A549 (cell line): ENCODE measurements at regions not wholly inside any gene's neighbourhood (a gene's known extent, or its start where the extent isn't known, plus 50 kb on each side); places are given as distances from the start of the nearest gene placed in this dataset.

Experiments used
- ATAC-seq, 2 experiments: fragments of 200-7000 bp in 1 of 2; fragments of >200 bp in 1 of 2; cut with Nextera tagmentation in 1 of 2; cut with Tn5 transposase in 1 of 2; 3 replicates each; pipeline versions ENCODE4 v1.8.0 to v1.9.1; 2018 to 2020; ENCODE audit warnings: mild to moderate bottlenecking in 1 of 2, moderate library complexity in 1 of 2
- CTCF ChIA-PET: fragments of 300-600 bp; sonication (Branson Sonifier 250); formaldehyde crosslinking; extraction: SDS; loops from one replicate; lab custom pipeline; 2021; ENCODE audit warnings: antibody characterized with exemption, inconsistent platforms; lab: Yijun Ruan, JAX
- POLR2A ChIA-PET: fragments of 350-600 bp; formaldehyde crosslinking; extraction: SDS; loops from one replicate; lab custom pipeline; 2021; ENCODE audit warnings: antibody characterized with exemption, inconsistent platforms; lab: Yijun Ruan, JAX
- DNase-seq, 2 experiments: peaks; one replicate each; pipeline versions ENCODE4 v3.0.0 to v3.0.0-alpha.2; 2011 to 2016; ENCODE audit warnings: low read depth in 1 of 2, low spot score in 1 of 2
- FAIRE-seq: peaks from 2 replicates; lab custom pipeline; 2011; peaks lifted over from hg19 to GRCh38; lab: Jason Lieb, UNC
- H3K27ac ChIP-seq, 2 experiments: fragments of >200 bp; sonication (Bioruptor Twin); formaldehyde crosslinking; 3 replicates each; pipeline ENCODE4 v1.5.1; 2016 to 2017
- H3K4me1 ChIP-seq: fragments of >200 bp; sonication (Bioruptor Twin); formaldehyde crosslinking; 3 replicates; pipeline ENCODE4 v1.6.1; 2016
- H3K4me2 ChIP-seq: fragments of >200 bp; sonication (Bioruptor Twin); formaldehyde crosslinking; 3 replicates; pipeline ENCODE4 v1.6.1; 2016
- H3K4me3 ChIP-seq: fragments of >200 bp; sonication (Bioruptor Twin); formaldehyde crosslinking; 3 replicates; pipeline ENCODE4 v1.5.1; 2016
- H3K9me3 ChIP-seq: fragments of >200 bp; sonication (Bioruptor Twin); formaldehyde crosslinking; 3 replicates; pipeline ENCODE4 v1.6.1; 2016
- CBX2 ChIP-seq: fragments of 200-600 bp; sonication (generic); IDR thresholded peaks from 2 replicates; pipeline ENCODE4 v1.6.1; 2016; ENCODE audit warnings: low read depth, mild to moderate bottlenecking, borderline replicate concordance
- CEBPB ChIP-seq, 2 experiments: fragments of >200 bp in 1 of 2; sonication (Bioruptor Twin) in 1 of 2; formaldehyde crosslinking in 1 of 2; IDR thresholded peaks; 2 replicates each; pipeline ENCODE4 v1.6.1; 2012 to 2016
- EHF ChIP-seq: fragments of 250-450 bp; sonication (Bioruptor Pico); IDR thresholded peaks from 2 replicates; pipeline ENCODE4 v1.5.0; 2020; ENCODE audit warnings: mild to moderate bottlenecking
- EP300 ChIP-seq, 2 experiments: fragments of >200 bp; sonication (Bioruptor Twin); formaldehyde crosslinking; IDR thresholded peaks; 2 replicates in 1 of 2; 3 replicates in 1 of 2; pipeline ENCODE4 v1.6.1; 2016 to 2017
- ESRRA ChIP-seq: fragments of 150-350 bp; IDR thresholded peaks from 2 replicates; pipeline ENCODE4 v1.6.1; 2014; ENCODE audit warnings: mild to moderate bottlenecking, low read length, borderline replicate concordance
- FOSB ChIP-seq: fragments of 250-450 bp; sonication (Bioruptor Pico); IDR thresholded peaks from 2 replicates; pipeline ENCODE4 v1.5.0; 2020; ENCODE audit warnings: mild to moderate bottlenecking, moderate library complexity
- FOSL2 ChIP-seq, 2 experiments: fragments of 450-650 bp in 1 of 2; fragments of >200 bp in 1 of 2; sonication (Bioruptor Twin) in 1 of 2; formaldehyde crosslinking; IDR thresholded peaks; 2 replicates each; pipeline versions ENCODE4 v1.5.0 to v1.6.1; 2016 to 2020; ENCODE audit warnings: mild to moderate bottlenecking in 1 of 2, moderate library complexity in 1 of 2
- GATA3 ChIP-seq: IDR thresholded peaks from 2 replicates; pipeline ENCODE4 v1.6.1; 2012; ENCODE audit warnings: borderline replicate concordance
- HEYL ChIP-seq: fragments of 250-450 bp; sonication (Bioruptor Pico); IDR thresholded peaks from 2 replicates; pipeline ENCODE4 v1.8.0; 2021; ENCODE audit warnings: mild to moderate bottlenecking, moderate library complexity
- KDM1A ChIP-seq: fragments of 200-600 bp; sonication (generic); IDR thresholded peaks from 2 replicates; pipeline ENCODE4 v1.6.1; 2016; ENCODE audit warnings: low read depth, mild to moderate bottlenecking
- MAZ ChIP-seq: fragments of 150-350 bp; IDR thresholded peaks from 2 replicates; pipeline ENCODE4 v1.6.1; 2014; ENCODE audit warnings: antibody characterized with exemption, low read depth, low read length, borderline replicate concordance
- MYC ChIP-seq: IDR thresholded peaks from 2 replicates; pipeline ENCODE4 v1.6.1; 2012; ENCODE audit warnings: mild to moderate bottlenecking, inconsistent platforms, low read length, improper control_type of control experiment, borderline replicate concordance
- NPAS2 ChIP-seq: fragments of 250-450 bp; sonication (Bioruptor Pico); IDR thresholded peaks from 2 replicates; pipeline ENCODE4 v1.8.0; 2022; ENCODE audit warnings: mild to moderate bottlenecking, moderate library complexity, borderline replicate concordance
- PHF8 ChIP-seq: fragments of 200-600 bp; sonication (generic); IDR thresholded peaks from 2 replicates; pipeline ENCODE4 v1.6.1; 2016; ENCODE audit warnings: low read depth, mild to moderate bottlenecking, antibody characterized with exemption, moderate library complexity, borderline replicate concordance
- POLR2A ChIP-seq: IDR thresholded peaks from 2 replicates; pipeline ENCODE4 v1.6.1; 2012; ENCODE audit warnings: mild to moderate bottlenecking, low read length
- POLR2AphosphoS2 ChIP-seq: conservative IDR thresholded peaks from 2 replicates; pipeline ENCODE4 v1.6.1; 2012; ENCODE audit warnings: low read length, improper control_type of control experiment, inconsistent platforms
- RAD21 ChIP-seq, 2 experiments: fragments of >200 bp in 1 of 2; sonication (Bioruptor Twin) in 1 of 2; formaldehyde crosslinking in 1 of 2; IDR thresholded peaks in 1 of 2; conservative IDR thresholded peaks in 1 of 2; 2 replicates in 1 of 2; 3 replicates in 1 of 2; pipeline ENCODE4 v1.6.1; 2012 to 2018; ENCODE audit warnings: inconsistent platforms in 1 of 2
- RARB ChIP-seq: fragments of 250-450 bp; sonication (Bioruptor Pico); IDR thresholded peaks from 2 replicates; pipeline ENCODE4 v1.8.0; 2021; ENCODE audit warnings: mild to moderate bottlenecking, moderate library complexity
- RCOR1 ChIP-seq: fragments of 150-350 bp; IDR thresholded peaks from 2 replicates; pipeline ENCODE4 v1.6.1; 2014; ENCODE audit warnings: antibody characterized with exemption, low read length, low read depth
- RFX5 ChIP-seq: fragments of 450-650 bp; IDR thresholded peaks from 2 replicates; pipeline ENCODE4 v1.7.1; 2014; ENCODE audit warnings: antibody characterized with exemption, mild to moderate bottlenecking, moderate library complexity
- RNF2 ChIP-seq: fragments of 200-600 bp; sonication (generic); IDR thresholded peaks from 2 replicates; pipeline ENCODE4 v1.6.1; 2016; ENCODE audit warnings: low read depth, mild to moderate bottlenecking, antibody characterized with exemption, moderate library complexity, borderline replicate concordance
- SMC3 ChIP-seq: fragments of >200 bp; sonication (Bioruptor Twin); formaldehyde crosslinking; IDR thresholded peaks from 3 replicates; pipeline ENCODE4 v1.6.1; 2018; ENCODE audit warnings: inconsistent platforms
- SREBF2 ChIP-seq: fragments of 450-650 bp; IDR thresholded peaks from 2 replicates; pipeline ENCODE4 v1.6.1; 2014; ENCODE audit warnings: mild to moderate bottlenecking, moderate library complexity
- TP53 ChIP-seq: fragments of 250-450 bp; sonication (Bioruptor Pico); IDR thresholded peaks from 2 replicates; pipeline ENCODE4 v1.5.0; 2021; ENCODE audit warnings: mild to moderate bottlenecking, moderate library complexity
- ZFP36 ChIP-seq: fragments of 450-650 bp; IDR thresholded peaks from 2 replicates; pipeline ENCODE4 v1.6.1; 2014; ENCODE audit warnings: borderline replicate concordance; ENCODE audit not compliant: partially characterized antibody
- WGBS: methylation state at CpG from one replicate; pipeline ENCODE4 v1.1.6; 2017; ENCODE audit errors: missing lambda C conversion rate; 5-methylcytosine and 5-hydroxymethylcytosine counted together
- TF ChIP-seq, protein P1 (sequence below): fragments of 250-450 bp; sonication (Bioruptor Pico); IDR thresholded peaks from 2 replicates; pipeline ENCODE4 v1.5.0; 2020; ENCODE audit warnings: low read depth, mild to moderate bottlenecking, moderate library complexity
- TF ChIP-seq, protein P2 (sequence below): fragments of 250-450 bp; sonication (Bioruptor Pico); IDR thresholded peaks from 2 replicates; pipeline ENCODE4 v1.5.0; 2021; ENCODE audit warnings: mild to moderate bottlenecking, moderate library complexity, borderline replicate concordance
- TF ChIP-seq, protein P3 (sequence below): fragments of 450-650 bp; IDR thresholded peaks from 2 replicates; pipeline ENCODE4 v1.6.1; 2014; ENCODE audit warnings: antibody characterized with exemption

DNA sequence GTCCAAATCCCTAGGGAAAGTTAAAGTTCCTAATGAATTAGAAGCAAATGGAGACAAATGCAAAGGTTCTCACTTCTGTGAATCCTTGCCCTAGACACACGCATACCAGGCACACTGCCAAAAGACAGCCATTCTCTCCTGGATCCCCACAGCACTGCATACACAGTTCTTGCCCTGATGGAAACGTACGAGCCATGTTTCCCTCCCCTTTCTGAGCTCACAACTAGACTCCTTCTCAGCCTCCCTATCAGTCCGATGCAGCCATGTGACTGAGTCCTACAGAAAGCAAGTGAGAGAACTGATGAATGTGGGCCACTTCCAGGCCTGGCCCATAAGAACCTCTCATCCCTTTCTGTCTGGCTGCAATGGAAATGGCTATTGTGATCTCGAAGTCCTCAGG, 92.0 kb downstream of the ZNF608 start:
- Histone ChIP-seq H3K4me3 (no peak overlapping the region), H3K9me3 (no peaks in the 10 kb centered on the region), H3K27ac (peak overlapping the region; percentile 78 to 85), H3K4me1 (peaks cover 63% of the 10 kb centered on the region), H3K4me2 (no peak overlapping the region; the same call in 2 of the 3 replicates)
- DNase-seq (no peak), FAIRE-seq (no peak), ATAC-seq (no peak)
- POLR2A ChIA-PET: no interaction called here
- CTCF ChIA-PET: interaction anchor here (1.4 kb wide), 1 partner anchor 991 kb away, joined by 3 read pairs; no protein-coding TSS in a partner anchor
- 90% methylated on average over 5 of the region's 5 CpGs for WGBS
- TF ChIP-seq ZFP36: no peak
- TF ChIP-seq HEYL (CRISPR knock-in tag): no peak
- TF ChIP-seq MAZ: no peak
- TF ChIP-seq RARB: no peak
- no peak for TF ChIP-seq CEBPB (IDR thresholded peaks at IDR 0.05)
- no peak for TF ChIP-seq RAD21 (conservative IDR thresholded peaks at IDR 0.05 in 1 of 2, IDR thresholded peaks at IDR 0.05 in 1 of 2)
- no peak for TF ChIP-seq FOSL2 (IDR thresholded peaks at IDR 0.05)
- TF ChIP-seq FOSL2 (CRISPR knock-in tag; IDR thresholded peaks at IDR 0.05): no peak
- TF ChIP-seq, protein P1, sequence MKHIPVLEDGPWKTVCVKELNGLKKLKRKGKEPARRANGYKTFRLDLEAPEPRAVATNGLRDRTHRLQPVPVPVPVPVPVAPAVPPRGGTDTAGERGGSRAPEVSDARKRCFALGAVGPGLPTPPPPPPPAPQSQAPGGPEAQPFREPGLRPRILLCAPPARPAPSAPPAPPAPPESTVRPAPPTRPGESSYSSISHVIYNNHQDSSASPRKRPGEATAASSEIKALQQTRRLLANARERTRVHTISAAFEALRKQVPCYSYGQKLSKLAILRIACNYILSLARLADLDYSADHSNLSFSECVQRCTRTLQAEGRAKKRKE (CRISPR knock-in tag): no peak
- no peak for TF ChIP-seq SREBF2
- TF ChIP-seq CBX2: no peak
- no peak for TF ChIP-seq FOSB (CRISPR knock-in tag)
- TF ChIP-seq POLR2AphosphoS2: no peak
- no peak for TF ChIP-seq RCOR1
- TF ChIP-seq EP300 (IDR thresholded peaks at IDR 0.05): no peak
- no peak for TF ChIP-seq GATA3
- no peak for TF ChIP-seq NPAS2
- TF ChIP-seq MYC: no peak
- no peak for TF ChIP-seq RFX5
- TF ChIP-seq TP53 (CRISPR knock-in tag): no peak

DNA sequence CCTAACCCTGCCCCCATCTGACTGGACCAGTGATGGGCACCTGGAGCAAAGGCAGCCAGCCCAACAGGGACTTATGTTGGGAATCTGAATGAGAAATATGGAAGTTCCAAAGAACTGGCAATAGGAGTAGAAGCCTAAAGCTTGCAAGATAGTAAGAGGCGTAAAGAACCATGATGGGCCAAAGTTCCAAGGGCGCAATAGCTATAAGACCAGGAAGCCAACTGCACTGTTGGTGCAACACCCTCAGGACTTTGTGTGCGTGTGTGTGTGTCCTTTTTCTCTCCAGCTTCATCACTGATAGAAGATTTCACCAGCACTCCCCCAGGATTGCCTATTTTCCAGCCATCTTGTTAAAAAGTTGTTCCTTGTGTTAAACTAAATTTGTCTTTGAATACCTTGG, 92.8 kb downstream of the ZNF608 start:
- DNase-seq: no peak
- ChIA-PET CTCF (no interaction called here), POLR2A (no interaction called here)
- H3K4me1 ChIP-seq: peaks cover 56% of the 10 kb centered on the region
- ATAC-seq: no peak
- TF ChIP-seq CBX2: no peak
- TF ChIP-seq ZFP36: no peak
- no peak for TF ChIP-seq RNF2
- no peak for TF ChIP-seq ESRRA
- TF ChIP-seq, protein P2, sequence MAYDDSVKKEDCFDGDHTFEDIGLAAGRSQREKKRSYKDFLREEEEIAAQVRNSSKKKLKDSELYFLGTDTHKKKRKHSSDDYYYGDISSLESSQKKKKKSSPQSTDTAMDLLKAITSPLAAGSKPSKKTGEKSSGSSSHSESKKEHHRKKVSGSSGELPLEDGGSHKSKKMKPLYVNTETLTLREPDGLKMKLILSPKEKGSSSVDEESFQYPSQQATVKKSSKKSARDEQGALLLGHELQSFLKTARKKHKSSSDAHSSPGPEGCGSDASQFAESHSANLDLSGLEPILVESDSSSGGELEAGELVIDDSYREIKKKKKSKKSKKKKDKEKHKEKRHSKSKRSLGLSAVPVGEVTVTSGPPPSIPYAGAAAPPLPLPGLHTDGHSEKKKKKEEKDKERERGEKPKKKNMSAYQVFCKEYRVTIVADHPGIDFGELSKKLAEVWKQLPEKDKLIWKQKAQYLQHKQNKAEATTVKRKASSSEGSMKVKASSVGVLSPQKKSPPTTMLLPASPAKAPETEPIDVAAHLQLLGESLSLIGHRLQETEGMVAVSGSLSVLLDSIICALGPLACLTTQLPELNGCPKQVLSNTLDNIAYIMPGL (CRISPR knock-in tag): no peak
- no peak for TF ChIP-seq KDM1A
- TF ChIP-seq EHF (CRISPR knock-in tag): no peak
- TF ChIP-seq PHF8: no peak
- TF ChIP-seq SMC3: no peak
- TF ChIP-seq, protein P3, sequence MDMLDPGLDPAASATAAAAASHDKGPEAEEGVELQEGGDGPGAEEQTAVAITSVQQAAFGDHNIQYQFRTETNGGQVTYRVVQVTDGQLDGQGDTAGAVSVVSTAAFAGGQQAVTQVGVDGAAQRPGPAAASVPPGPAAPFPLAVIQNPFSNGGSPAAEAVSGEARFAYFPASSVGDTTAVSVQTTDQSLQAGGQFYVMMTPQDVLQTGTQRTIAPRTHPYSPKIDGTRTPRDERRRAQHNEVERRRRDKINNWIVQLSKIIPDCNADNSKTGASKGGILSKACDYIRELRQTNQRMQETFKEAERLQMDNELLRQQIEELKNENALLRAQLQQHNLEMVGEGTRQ: no peak
- no peak for TF ChIP-seq POLR2A
- TF ChIP-seq, all 56 proteins: peak for 0
- H3K4me3 ChIP-seq: no peak overlapping the region
- H3K4me2 ChIP-seq: no peak overlapping the region
- WGBS: 93% methylated on average over 3 of the region's 3 CpGs
- H3K27ac ChIP-seq: peak overlapping the region; percentile 19 to 78; a peak in 3 of 6 replicates
- no peaks in the 10 kb centered on the region for H3K9me3 ChIP-seq
- no peak for FAIRE-seq
